Activated CD4-positive, alpha-beta memory T cell treated with anti-CD3 and anti-CD28 coated beads, Interleukin-2, amount 10 ng/mL, durations not matched to agents 7 days and 5 days (primary cell): ENCODE measurements at regions not wholly inside any gene's neighbourhood (a gene's known extent, or its start where the extent isn't known, plus 50 kb on each side); places are given as distances from the start of the nearest gene placed in this dataset.

ENCODE experiments used
- CTCF ChIA-PET: fragments of 350-600 bp; sonication (Branson Sonifier 250); formaldehyde crosslinking; loops from one replicate; lab custom pipeline; 2021; ENCODE audit warnings: antibody characterized with exemption, inconsistent platforms; lab: Charles Lee
- POLR2A ChIA-PET: fragments of 350-600 bp; sonication (Branson Sonifier 250); formaldehyde crosslinking; loops from one replicate; lab custom pipeline; 2021; ENCODE audit warnings: antibody characterized with exemption; lab: Charles Lee
- DNase-seq: peaks from one replicate; pipeline ENCODE4 v3.0.0-alpha.2; 2020
- H3K27ac Mint-ChIP-seq: one replicate; pipeline ENCODE4 v1.8.0; 2021; ENCODE audit warnings: mild to moderate bottlenecking, mixed read lengths
- H3K27me3 Mint-ChIP-seq: one replicate; pipeline ENCODE4 v1.8.0; 2021; ENCODE audit warnings: mixed read lengths
- H3K36me3 Mint-ChIP-seq: one replicate; pipeline ENCODE4 v1.8.0; 2021; ENCODE audit warnings: low read depth, mixed read lengths
- H3K4me1 Mint-ChIP-seq: one replicate; pipeline ENCODE4 v1.8.0; 2021; ENCODE audit warnings: mixed read lengths
- H3K4me3 Mint-ChIP-seq: one replicate; pipeline ENCODE4 v1.8.0; 2021; ENCODE audit warnings: mild to moderate bottlenecking, mixed read lengths
- H3K9me3 Mint-ChIP-seq: one replicate; pipeline ENCODE4 v1.8.0; 2021; ENCODE audit warnings: mixed read lengths

GRCh38 chr1:221884821-221885220, 142.9 kb upstream of the DUSP10 start:
- H3K27ac Mint-ChIP-seq = no peak overlapping the region
- POLR2A ChIA-PET = no interaction called here
- CTCF ChIA-PET = no interaction called here
- H3K4me1 Mint-ChIP-seq = no peaks in the 10 kb centered on the region
- H3K9me3 Mint-ChIP-seq = no peaks in the 10 kb centered on the region
- DNase-seq = no peak
- no peaks in the 10 kb centered on the region for H3K36me3 Mint-ChIP-seq
- no peak overlapping the region for H3K4me3 Mint-ChIP-seq
- peaks cover 7% of the 10 kb centered on the region for H3K27me3 Mint-ChIP-seq

GRCh38 chr1:221881805-221882581, 140.1 kb upstream of the DUSP10 start:
- POLR2A ChIA-PET = no interaction called here
- H3K27ac Mint-ChIP-seq = no peak overlapping the region

GRCh38 chr1:221880182-221880581, 138.3 kb upstream of the DUSP10 start:
- POLR2A ChIA-PET = interaction anchor here (0.6 kb wide), 1 partner anchor 137 kb away, joined by 3 read pairs; no protein-coding TSS in a partner anchor
- Mint-ChIP-seq H3K27ac (no peak overlapping the region), H3K9me3 (no peaks in the 10 kb centered on the region), H3K36me3 (no peaks in the 10 kb centered on the region), H3K27me3 (peaks cover 4% of the 10 kb centered on the region), H3K4me3 (no peak overlapping the region), H3K4me1 (peaks cover 4% of the 10 kb centered on the region)
- CTCF ChIA-PET = no interaction called here
- DNase-seq = no peak

More at GRCh38 chr1:221881805-221882581, 140.1 kb upstream of the DUSP10 start:
- Mint-ChIP-seq H3K36me3 (no peaks in the 10 kb centered on the region), H3K4me3 (no peak overlapping the region), H3K4me1 (peaks cover 4% of the 10 kb centered on the region), H3K27me3 (peaks cover 5% of the 10 kb centered on the region), H3K9me3 (no peaks in the 10 kb centered on the region)
- CTCF ChIA-PET = no interaction called here
- DNase-seq = no peak

GRCh38 chr1:221878134-221878533, 136.2 kb upstream of the DUSP10 start:
- peaks cover 4% of the 10 kb centered on the region for H3K4me1 Mint-ChIP-seq

GRCh38 chr1:221877311-221877710, 135.4 kb upstream of the DUSP10 start:
- H3K4me1 Mint-ChIP-seq = peaks cover 4% of the 10 kb centered on the region
- H3K27me3 Mint-ChIP-seq = peaks cover 4% of the 10 kb centered on the region
- ChIA-PET POLR2A (interaction anchor here (1.9 kb wide), 1 partner anchor 135 kb away, joined by 4 read pairs; the partner anchor contains the start of gene DUSP10), CTCF (interaction anchor here (0.9 kb wide), 1 partner anchor 50 kb away, joined by 3 read pairs; no protein-coding TSS in a partner anchor)
- H3K4me3 Mint-ChIP-seq = no peak overlapping the region
- DNase-seq = no peak
- no peak overlapping the region for H3K27ac Mint-ChIP-seq
- H3K36me3 Mint-ChIP-seq = no peaks in the 10 kb centered on the region
- H3K9me3 Mint-ChIP-seq = no peaks in the 10 kb centered on the region

More at GRCh38 chr1:221878134-221878533, 136.2 kb upstream of the DUSP10 start:
- Mint-ChIP-seq H3K9me3 (no peaks in the 10 kb centered on the region), H3K27ac (no peak overlapping the region), H3K27me3 (peaks cover 4% of the 10 kb centered on the region), H3K36me3 (no peaks in the 10 kb centered on the region), H3K4me3 (no peak overlapping the region)
- ChIA-PET CTCF (no interaction called here), POLR2A (no interaction called here)
- DNase-seq = no peak

- no peaks in the 10 kb centered on the region for H3K36me3 Mint-ChIP-seq
- H3K4me1 Mint-ChIP-seq = peaks cover 4% of the 10 kb centered on the region
- H3K27me3 Mint-ChIP-seq = peaks cover 4% of the 10 kb centered on the region
- H3K4me3 Mint-ChIP-seq = no peak overlapping the region
- no peaks in the 10 kb centered on the region for H3K9me3 Mint-ChIP-seq
- no peak overlapping the region for H3K27ac Mint-ChIP-seq
- ChIA-PET CTCF (no interaction called here), POLR2A (no interaction called here)
- no peak for DNase-seq
Observed at GRCh38 chr1:221875004-221875330, 133.1 kb upstream of the DUSP10 start.

- POLR2A ChIA-PET = no interaction called here
- H3K4me1 Mint-ChIP-seq = peaks cover 4% of the 10 kb centered on the region
- H3K27me3 Mint-ChIP-seq = peaks cover 4% of the 10 kb centered on the region
- no peak for DNase-seq
- H3K4me3 Mint-ChIP-seq = no peak overlapping the region
- H3K9me3 Mint-ChIP-seq = no peaks in the 10 kb centered on the region
- H3K36me3 Mint-ChIP-seq = no peaks in the 10 kb centered on the region
- CTCF ChIA-PET = interaction anchor here (0.6 kb wide), 1 partner anchor 30 kb away, joined by 3 read pairs; no protein-coding TSS in a partner anchor
- no peak overlapping the region for H3K27ac Mint-ChIP-seq
Observed at GRCh38 chr1:221874285-221875003, 132.6 kb upstream of the DUSP10 start.

- POLR2A ChIA-PET = no interaction called here
- no peaks in the 10 kb centered on the region for H3K36me3 Mint-ChIP-seq
Observed at GRCh38 chr1:221873673-221874072, 131.8 kb upstream of the DUSP10 start.

GRCh38 chr1:221871056-221871455, 129.2 kb upstream of the DUSP10 start:
- H3K4me3 Mint-ChIP-seq = no peak overlapping the region
- H3K4me1 Mint-ChIP-seq = no peaks in the 10 kb centered on the region
- peaks cover under 1% of the 10 kb centered on the region for H3K9me3 Mint-ChIP-seq
- CTCF ChIA-PET = no interaction called here
- H3K27ac Mint-ChIP-seq = no peak overlapping the region
- DNase-seq = no peak
- no peaks in the 10 kb centered on the region for H3K27me3 Mint-ChIP-seq
- POLR2A ChIA-PET = no interaction called here
- no peaks in the 10 kb centered on the region for H3K36me3 Mint-ChIP-seq

More at GRCh38 chr1:221873673-221874072, 131.8 kb upstream of the DUSP10 start:
- no peaks in the 10 kb centered on the region for H3K9me3 Mint-ChIP-seq
- CTCF ChIA-PET = no interaction called here
- no peaks in the 10 kb centered on the region for H3K27me3 Mint-ChIP-seq
- peaks cover 4% of the 10 kb centered on the region for H3K4me1 Mint-ChIP-seq
- H3K27ac Mint-ChIP-seq = no peak overlapping the region
- H3K4me3 Mint-ChIP-seq = no peak overlapping the region
- no peak for DNase-seq

GRCh38 chr1:221869779-221870178, 127.9 kb upstream of the DUSP10 start:
- no peaks in the 10 kb centered on the region for H3K36me3 Mint-ChIP-seq
- ChIA-PET POLR2A (no interaction called here), CTCF (no interaction called here)
- H3K4me1 Mint-ChIP-seq = no peaks in the 10 kb centered on the region
- DNase-seq = no peak
- no peak overlapping the region for H3K27ac Mint-ChIP-seq
- H3K27me3 Mint-ChIP-seq = no peaks in the 10 kb centered on the region
- peaks cover 2% of the 10 kb centered on the region for H3K9me3 Mint-ChIP-seq
- no peak overlapping the region for H3K4me3 Mint-ChIP-seq

- H3K27ac Mint-ChIP-seq = no peak overlapping the region
- no peak overlapping the region for H3K4me3 Mint-ChIP-seq
- peaks cover 2% of the 10 kb centered on the region for H3K9me3 Mint-ChIP-seq
- CTCF ChIA-PET = no interaction called here
- no peaks in the 10 kb centered on the region for H3K4me1 Mint-ChIP-seq
- no peaks in the 10 kb centered on the region for H3K27me3 Mint-ChIP-seq
- H3K36me3 Mint-ChIP-seq = no peaks in the 10 kb centered on the region
- POLR2A ChIA-PET = no interaction called here
- no peak for DNase-seq
Observed at GRCh38 chr1:221868593-221869303, 126.9 kb upstream of the DUSP10 start.

- ChIA-PET POLR2A (no interaction called here), CTCF (no interaction called here)
- H3K36me3 Mint-ChIP-seq = no peaks in the 10 kb centered on the region
- no peak for DNase-seq
- no peaks in the 10 kb centered on the region for H3K27me3 Mint-ChIP-seq
- no peak overlapping the region for H3K4me3 Mint-ChIP-seq
- no peaks in the 10 kb centered on the region for H3K4me1 Mint-ChIP-seq
- H3K27ac Mint-ChIP-seq = no peak overlapping the region
- peaks cover 2% of the 10 kb centered on the region for H3K9me3 Mint-ChIP-seq
Observed at GRCh38 chr1:221867003-221867402, 125.1 kb upstream of the DUSP10 start.

GRCh38 chr1:221865808-221866207, 123.9 kb upstream of the DUSP10 start:
- DNase-seq = no peak
- ChIA-PET POLR2A (no interaction called here), CTCF (interaction anchor here (1.1 kb wide), 1 partner anchor 23 kb away, joined by 3 read pairs; no protein-coding TSS in a partner anchor)
- no peak overlapping the region for H3K27ac Mint-ChIP-seq
- H3K9me3 Mint-ChIP-seq = peaks cover 2% of the 10 kb centered on the region
- no peaks in the 10 kb centered on the region for H3K36me3 Mint-ChIP-seq
- no peaks in the 10 kb centered on the region for H3K4me1 Mint-ChIP-seq
- H3K4me3 Mint-ChIP-seq = no peak overlapping the region
- H3K27me3 Mint-ChIP-seq = no peaks in the 10 kb centered on the region
